GM23338 (cell line): ENCODE measurements at regions not wholly inside any gene's neighbourhood (a gene's known extent, or its start where the extent isn't known, plus 50 kb on each side); places are given as distances from the start of the nearest gene placed in this dataset.

Experiments used
- ATAC-seq: fragments of 200-7000 bp; cut with Tn5 transposase; 3 replicates; pipeline ENCODE4 v1.9.1; 2020
- DNase-seq: peaks from one replicate; pipeline ENCODE4 v3.0.0-alpha.2; 2015; ENCODE audit warnings: low spot score
- H2AFZ ChIP-seq: fragments of 200-600 bp; sonication (generic); 2 replicates; pipeline ENCODE4 v1.8.0; 2016; ENCODE audit warnings: antibody characterized with exemption, mild to moderate bottlenecking, moderate library complexity
- H3F3A ChIP-seq: fragments of 200-600 bp; sonication (generic); replicated peaks from 2 replicates; pipeline ENCODE4 v1.8.0; 2017; ENCODE audit warnings: antibody characterized with exemption, mixed run types, low read depth
- H3K27ac ChIP-seq: fragments of 200-600 bp; sonication (generic); 2 replicates; pipeline ENCODE4 v1.6.1; 2016; ENCODE audit warnings: low read depth
- H3K27me3 ChIP-seq: fragments of 200-600 bp; sonication (generic); 2 replicates; pipeline ENCODE4 v1.8.0; 2016; ENCODE audit warnings: mild to moderate bottlenecking, mixed run types, moderate library complexity; ENCODE audit not compliant: insufficient read depth
- H3K36me3 ChIP-seq: fragments of 200-600 bp; sonication (generic); 2 replicates; pipeline ENCODE4 v1.8.0; 2016; ENCODE audit warnings: mild to moderate bottlenecking; ENCODE audit not compliant: insufficient read depth
- H3K4me1 ChIP-seq: fragments of 200-600 bp; sonication (generic); 2 replicates; pipeline ENCODE4 v1.8.0; 2016; ENCODE audit warnings: mild to moderate bottlenecking, moderate library complexity; ENCODE audit not compliant: insufficient read depth
- H3K4me2 ChIP-seq: fragments of 200-600 bp; sonication (generic); 2 replicates; pipeline ENCODE4 v1.7.1; 2017; ENCODE audit warnings: mixed run types
- H3K4me3 ChIP-seq: fragments of 200-600 bp; sonication (generic); 2 replicates; pipeline ENCODE4 v1.6.1; 2016; ENCODE audit warnings: mixed run types
- H3K79me2 ChIP-seq: fragments of 200-600 bp; sonication (generic); replicated peaks from 2 replicates; pipeline ENCODE4 v1.8.0; 2017; ENCODE audit warnings: mild to moderate bottlenecking; ENCODE audit not compliant: insufficient read depth
- H3K9me2 ChIP-seq: fragments of 200-600 bp; sonication (generic); 2 replicates; pipeline ENCODE4 v1.8.0; 2017; ENCODE audit not compliant: insufficient read depth
- H4K20me1 ChIP-seq: fragments of 200-600 bp; sonication (generic); replicated peaks from 2 replicates; pipeline ENCODE4 v1.8.0; 2017; ENCODE audit warnings: mild to moderate bottlenecking; ENCODE audit not compliant: insufficient read depth
- H3K27ac Mint-ChIP-seq: 2 replicates; pipeline ENCODE4 v1.8.0; 2020; ENCODE audit warnings: inconsistent platforms, mild to moderate bottlenecking, moderate library complexity, mixed read lengths
- H3K27me3 Mint-ChIP-seq: 3 replicates; pipeline ENCODE4 v1.8.0; 2022; ENCODE audit warnings: low read depth, mild to moderate bottlenecking, moderate library complexity, mixed read lengths, inconsistent platforms; ENCODE audit not compliant: insufficient read depth, poor library complexity
- H3K36me3 Mint-ChIP-seq: 3 replicates; pipeline ENCODE4 v1.8.0; 2021; ENCODE audit warnings: low read depth, mild to moderate bottlenecking, inconsistent platforms, moderate library complexity, mixed read lengths
- H3K4me1 Mint-ChIP-seq: 3 replicates; pipeline ENCODE4 v1.8.0; 2020; ENCODE audit warnings: mild to moderate bottlenecking, inconsistent platforms, mixed read lengths
- H3K4me3 Mint-ChIP-seq: 3 replicates; pipeline ENCODE4 v1.8.0; 2021; ENCODE audit warnings: moderate library complexity, mild to moderate bottlenecking, inconsistent platforms, mixed read lengths
- H3K9me3 Mint-ChIP-seq: 3 replicates; pipeline ENCODE4 v1.8.0; 2020; ENCODE audit warnings: moderate library complexity, mild to moderate bottlenecking, inconsistent platforms, mixed read lengths
- CREB1 ChIP-seq: fragments of 250-450 bp; sonication (Bioruptor Pico); IDR thresholded peaks from 2 replicates; pipeline ENCODE4 v1.5.0; 2020; ENCODE audit warnings: low read depth, mild to moderate bottlenecking, moderate library complexity
- CTCF ChIP-seq, 2 experiments: fragments of 200-600 bp in 1 of 2; sonication (generic) in 1 of 2; conservative IDR thresholded peaks; 2 replicates each; pipeline versions ENCODE4 v1.5.1 to v1.6.1; 2016 to 2017; ENCODE audit warnings: antibody characterized with exemption in 2 of 2, low read depth in 2 of 2, mild to moderate bottlenecking in 2 of 2, moderate library complexity in 1 of 2
- ETS1 ChIP-seq: IDR thresholded peaks from 2 replicates; pipeline ENCODE4 v1.6.1; 2016; ENCODE audit warnings: antibody characterized with exemption
- EZH2 ChIP-seq: fragments of 200-600 bp; sonication (generic); IDR thresholded peaks from one replicate; pipeline ENCODE4 v1.8.0; 2017; ENCODE audit warnings: antibody characterized with exemption, mild to moderate bottlenecking, low read depth; ENCODE audit not compliant: unreplicated experiment
- EZH2phosphoT487 ChIP-seq: fragments of 200-600 bp; sonication (generic); IDR thresholded peaks from one replicate; pipeline ENCODE4 v1.8.1; 2018; ENCODE audit warnings: antibody characterized with exemption; ENCODE audit not compliant: unreplicated experiment
- JUNB ChIP-seq: IDR thresholded peaks from one replicate; pipeline ENCODE4 v1.6.1; 2016; ENCODE audit warnings: antibody characterized with exemption; ENCODE audit not compliant: unreplicated experiment
- NANOG ChIP-seq: IDR thresholded peaks from 2 replicates; pipeline ENCODE4 v1.6.1; 2016; ENCODE audit warnings: antibody characterized with exemption, borderline replicate concordance
- POLR2AphosphoS5 ChIP-seq: IDR thresholded peaks from 2 replicates; pipeline ENCODE4 v1.6.1; 2016; ENCODE audit warnings: antibody characterized with exemption, low read depth
- REST ChIP-seq: IDR thresholded peaks from one replicate; pipeline ENCODE4 v1.6.1; 2018; ENCODE audit warnings: antibody characterized with exemption; ENCODE audit not compliant: unreplicated experiment
- STAT1 ChIP-seq: IDR thresholded peaks from one replicate; pipeline ENCODE4 v1.6.1; 2016; ENCODE audit warnings: antibody characterized with exemption; ENCODE audit not compliant: unreplicated experiment
- ZNF114 ChIP-seq: fragments of 250-450 bp; sonication (Bioruptor Pico); IDR thresholded peaks from 2 replicates; pipeline ENCODE4 v1.5.0; 2020; ENCODE audit warnings: mild to moderate bottlenecking, moderate library complexity
- ZNF331 ChIP-seq: fragments of 250-450 bp; sonication (Bioruptor Pico); IDR thresholded peaks from 2 replicates; pipeline ENCODE4 v1.5.0; 2020; ENCODE audit warnings: low read depth, mild to moderate bottlenecking, moderate library complexity
- ZNF462 ChIP-seq: fragments of 250-450 bp; sonication (Bioruptor Pico); IDR thresholded peaks from 2 replicates; pipeline ENCODE4 v1.5.0; 2020; ENCODE audit warnings: mild to moderate bottlenecking, moderate library complexity

GRCh38 chr4:3712112-3712805 is 53.9 kb upstream of the ADRA2C start:
- Mint-ChIP-seq H3K27ac (no peak overlapping the region), H3K4me3 (no peak overlapping the region), H3K9me3 (no peaks in the 10 kb centered on the region; the same call in 2 of the 3 replicates), H3K36me3 (no peaks in the 10 kb centered on the region; the same call in 2 of the 3 replicates), H3K27me3 (peaks cover 14% of the 10 kb centered on the region), H3K4me1 (no peaks in the 10 kb centered on the region)
- H3K4me2 ChIP-seq, result no peak overlapping the region
- no peak for DNase-seq
- H3K4me1 ChIP-seq, result no peaks in the 10 kb centered on the region
- ATAC-seq, result no peak
- no peaks in the 10 kb centered on the region for H3K36me3 ChIP-seq
- H3F3A ChIP-seq, result no peaks in the 10 kb centered on the region
- no peaks in the 10 kb centered on the region for H3K27me3 ChIP-seq
- no peak overlapping the region for H3K4me3 ChIP-seq
- TF ChIP-seq EZH2phosphoT487, result no peak
- no peak for TF ChIP-seq CTCF (conservative IDR thresholded peaks at IDR 0.05; ENCODE audit: low read depth in 2 of 2)
- no peak for TF ChIP-seq CREB1
- TF ChIP-seq ZNF462 (CRISPR knock-in tag), result no peak
- TF ChIP-seq JUNB, result no peak
- no peak for TF ChIP-seq ETS1
- no peak for TF ChIP-seq NANOG
- TF ChIP-seq ZNF114 (CRISPR knock-in tag), result no peak
- TF ChIP-seq EZH2, result no peak
- no peak for TF ChIP-seq POLR2AphosphoS5
- TF ChIP-seq STAT1, result no peak
- no peak for TF ChIP-seq REST
- no peak for TF ChIP-seq ZNF331 (CRISPR knock-in tag)
- H3K79me2 ChIP-seq, result no peaks in the 10 kb centered on the region
- no peak overlapping the region for H2AFZ ChIP-seq
- H4K20me1 ChIP-seq, result no peaks in the 10 kb centered on the region
- H3K27ac ChIP-seq, result no peak overlapping the region
- no peaks in the 10 kb centered on the region for H3K9me2 ChIP-seq
